Stimulated activated effector memory CD8-positive, alpha-beta T cell treated with anti-CD3 and anti-CD28 coated beads, Interleukin-12 subunit alpha, Interleukin-12 subunit beta, amount 100 ng/mL, for 72 hours (primary cell): ENCODE measurements at regions not wholly inside any gene's neighbourhood (a gene's known extent, or its start where the extent isn't known, plus 50 kb on each side); places are given as distances from the start of the nearest gene placed in this dataset.

Source experiments
- ATAC-seq: fragments of 150-1000 bp; cut with Tn5 transposase; 2 replicates; pipeline ENCODE4 v1.10.0; 2021
- DNase-seq, 2 donors: peaks; one replicate each; pipeline ENCODE4 v3.0.0; 2021 to 2022; ENCODE audit warnings: low spot score in 2 of 2
- H3K27ac Mint-ChIP-seq: one replicate; pipeline ENCODE4 v1.8.0; 2022; ENCODE audit warnings: mild to moderate bottlenecking, mixed read lengths
- H3K36me3 Mint-ChIP-seq: one replicate; pipeline ENCODE4 v1.8.0; 2022; ENCODE audit warnings: mild to moderate bottlenecking, mixed read lengths
- H3K4me1 Mint-ChIP-seq: one replicate; pipeline ENCODE4 v1.8.0; 2022; ENCODE audit warnings: mixed read lengths
- H3K4me3 Mint-ChIP-seq: one replicate; pipeline ENCODE4 v1.8.0; 2022; ENCODE audit warnings: mild to moderate bottlenecking, mixed read lengths
- H3K9me3 Mint-ChIP-seq: one replicate; pipeline ENCODE4 v1.8.0; 2022; ENCODE audit warnings: mixed read lengths

DNA sequence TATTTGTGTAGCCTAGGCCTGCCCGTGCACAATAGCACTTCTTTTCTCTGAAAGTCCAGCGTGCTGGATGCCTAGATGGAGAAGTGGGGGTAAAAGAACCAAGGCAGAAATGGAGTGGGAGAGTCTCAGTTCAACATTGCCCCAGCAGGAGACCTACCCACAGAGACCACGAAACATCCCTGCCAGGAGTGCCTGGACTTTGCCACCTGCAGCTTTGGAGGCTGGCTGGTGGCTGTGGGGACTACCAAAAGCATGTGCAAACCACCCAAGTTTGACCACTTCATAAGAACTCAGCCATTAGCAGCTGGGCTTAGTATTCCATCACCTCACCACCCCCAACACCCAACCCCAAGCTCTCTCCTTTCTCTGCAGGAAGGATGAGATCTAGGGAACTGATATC lies 416.9 kb upstream of the ID2 start:
- Mint-ChIP-seq H3K4me1 (peaks cover 11% of the 10 kb centered on the region), H3K27ac (no peak overlapping the region), H3K9me3 (no peaks in the 10 kb centered on the region), H3K36me3 (peaks cover 5% of the 10 kb centered on the region), H3K4me3 (no peak overlapping the region)
- no peak for DNase-seq
- no peak for ATAC-seq

DNA sequence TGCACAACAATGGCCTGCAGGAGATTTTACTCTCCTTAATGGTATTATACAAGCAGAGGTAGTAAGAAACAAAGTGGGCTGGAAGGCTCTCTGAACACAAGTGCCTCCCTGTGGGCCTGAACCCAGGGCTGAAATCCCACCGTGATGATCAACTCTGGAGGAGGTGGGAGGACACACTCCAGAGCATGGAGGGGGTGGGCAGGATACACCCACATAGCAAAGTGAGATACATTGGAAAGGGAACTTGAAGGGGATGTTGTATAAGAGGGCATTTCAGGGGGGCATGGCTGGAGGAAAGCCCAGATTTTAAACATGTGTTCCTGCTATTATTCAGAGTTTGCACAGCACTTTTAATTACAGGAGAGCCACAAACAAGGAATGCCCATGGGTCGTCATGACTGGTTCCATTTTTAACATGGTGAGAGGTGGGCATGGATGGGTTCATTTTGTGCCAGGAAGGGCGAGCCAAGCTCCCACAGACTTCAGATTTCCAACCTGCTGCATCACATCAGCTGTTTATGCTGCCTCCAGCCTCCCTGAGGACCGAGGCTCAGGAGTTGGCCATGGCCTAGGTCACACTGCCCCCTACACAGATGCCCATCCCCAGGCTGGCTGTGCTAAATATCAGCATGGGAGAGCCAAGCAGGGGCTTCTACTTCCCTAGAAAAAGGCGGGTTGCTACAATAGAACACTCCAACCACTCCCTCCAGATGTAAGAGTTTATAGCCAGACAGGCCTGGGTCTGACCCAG lies 416.2 kb upstream of the ID2 start:
- no peak for DNase-seq
- Mint-ChIP-seq H3K4me1 (peaks cover 11% of the 10 kb centered on the region), H3K27ac (no peak overlapping the region)

DNA sequence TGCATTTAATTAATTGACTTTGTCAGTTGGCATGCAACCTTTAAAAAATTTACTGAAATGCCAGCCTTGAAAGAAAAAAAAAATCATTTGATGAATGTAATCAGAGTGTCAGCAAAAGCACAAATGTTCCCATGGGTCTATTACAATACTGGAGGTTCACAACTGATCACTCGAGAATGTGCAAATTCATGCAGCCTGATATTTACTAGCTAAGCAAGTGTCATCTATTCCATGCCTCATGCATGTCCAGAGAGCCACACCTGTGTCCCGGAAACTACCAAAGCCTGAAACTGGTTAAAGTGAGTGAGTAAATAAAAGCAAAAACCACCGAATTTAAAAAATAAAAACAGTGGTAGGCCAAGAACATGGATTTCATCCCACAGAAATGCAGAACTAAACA lies 415.3 kb upstream of the ID2 start:
- DNase-seq (no peak), ATAC-seq (no peak)
- Mint-ChIP-seq H3K36me3 (peaks cover 5% of the 10 kb centered on the region), H3K4me1 (peaks cover 19% of the 10 kb centered on the region), H3K4me3 (no peak overlapping the region), H3K9me3 (no peaks in the 10 kb centered on the region), H3K27ac (no peak overlapping the region)

More for the DNA sequence above, 416.2 kb upstream of the ID2 start:
- no peak overlapping the region for H3K4me3 Mint-ChIP-seq
- peaks cover 5% of the 10 kb centered on the region for H3K36me3 Mint-ChIP-seq
- ATAC-seq, result no peak
- H3K9me3 Mint-ChIP-seq, result no peaks in the 10 kb centered on the region

DNA sequence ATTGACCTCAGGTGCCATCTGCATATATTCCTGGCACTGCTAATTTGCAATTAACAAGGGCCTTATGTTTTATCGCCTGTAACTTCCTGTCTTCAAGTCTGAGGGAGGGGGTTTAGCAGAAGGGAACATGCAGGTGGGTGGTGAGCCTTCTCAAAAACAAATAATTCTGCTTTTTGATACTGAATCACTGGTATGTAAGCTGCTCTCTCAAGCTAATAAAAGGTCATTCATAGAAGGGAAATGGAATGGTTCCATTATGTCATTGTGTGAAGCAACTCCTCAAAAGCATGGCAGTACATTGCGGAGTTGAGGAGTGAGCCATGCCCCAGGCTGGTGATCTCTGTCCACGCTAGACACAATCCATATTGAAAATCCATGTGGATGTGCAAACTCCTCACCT lies 414.8 kb upstream of the ID2 start:
- Mint-ChIP-seq H3K27ac (no peak overlapping the region), H3K4me1 (peaks cover 20% of the 10 kb centered on the region), H3K36me3 (peaks cover 5% of the 10 kb centered on the region), H3K4me3 (no peak overlapping the region), H3K9me3 (no peaks in the 10 kb centered on the region)
- DNase-seq (no peak), ATAC-seq (no peak)

DNA sequence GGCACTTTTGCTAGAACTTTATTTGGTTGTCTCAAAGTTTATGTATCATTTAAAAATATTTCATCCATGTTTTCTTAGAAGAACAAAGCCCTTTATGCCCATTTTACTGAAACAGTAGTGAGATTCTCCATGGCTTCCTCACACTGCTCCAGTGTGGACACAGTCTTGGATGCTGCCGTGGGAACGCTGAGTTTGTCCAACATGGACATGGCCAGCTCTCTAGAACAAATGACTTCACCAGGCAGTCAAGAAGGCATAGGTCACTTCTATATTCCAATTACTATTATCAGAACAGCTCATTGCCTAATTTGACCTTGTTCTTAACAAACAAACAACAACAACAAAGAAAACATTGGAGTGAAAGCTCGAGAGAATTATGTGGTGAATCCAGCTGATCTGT lies 414.1 kb upstream of the ID2 start:
- ATAC-seq (no peak), DNase-seq (no peak)
- Mint-ChIP-seq H3K36me3 (peaks cover 5% of the 10 kb centered on the region), H3K4me1 (peaks cover 20% of the 10 kb centered on the region), H3K4me3 (no peak overlapping the region), H3K9me3 (no peaks in the 10 kb centered on the region), H3K27ac (no peak overlapping the region)

DNA sequence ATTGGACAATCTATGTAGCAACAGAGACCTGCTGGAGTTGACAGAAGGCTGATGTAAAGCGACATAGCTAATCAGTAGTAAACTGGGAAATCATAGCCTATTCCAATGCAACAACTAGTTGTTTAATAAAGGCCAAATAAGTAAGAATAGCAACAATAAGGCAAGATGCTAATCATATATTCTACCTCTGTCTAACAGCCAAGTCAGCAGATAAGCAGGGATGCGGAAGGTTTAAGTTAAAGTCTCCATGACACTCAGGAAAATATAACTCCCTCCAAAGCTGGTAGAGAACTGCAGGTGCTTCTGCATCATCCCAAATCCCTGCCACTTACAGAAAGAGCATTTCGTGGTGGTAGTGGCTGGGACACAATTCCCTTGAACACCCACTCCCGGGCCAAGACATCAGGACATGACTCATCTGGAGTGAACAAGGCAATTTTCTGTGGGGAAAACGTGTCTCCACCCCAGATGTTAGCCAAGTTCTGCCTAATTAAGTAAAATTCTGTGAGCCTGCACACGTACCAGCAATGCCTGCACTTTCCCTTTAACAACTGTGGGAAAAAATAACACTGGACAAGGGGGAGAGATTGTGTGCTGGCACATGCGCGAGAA lies 413.6 kb upstream of the ID2 start:
- Mint-ChIP-seq H3K4me3 (no peak overlapping the region), H3K27ac (no peak overlapping the region), H3K4me1 (peaks cover 20% of the 10 kb centered on the region), H3K9me3 (no peaks in the 10 kb centered on the region), H3K36me3 (peaks cover 5% of the 10 kb centered on the region)
- no peak for ATAC-seq
- no peak for DNase-seq

DNA sequence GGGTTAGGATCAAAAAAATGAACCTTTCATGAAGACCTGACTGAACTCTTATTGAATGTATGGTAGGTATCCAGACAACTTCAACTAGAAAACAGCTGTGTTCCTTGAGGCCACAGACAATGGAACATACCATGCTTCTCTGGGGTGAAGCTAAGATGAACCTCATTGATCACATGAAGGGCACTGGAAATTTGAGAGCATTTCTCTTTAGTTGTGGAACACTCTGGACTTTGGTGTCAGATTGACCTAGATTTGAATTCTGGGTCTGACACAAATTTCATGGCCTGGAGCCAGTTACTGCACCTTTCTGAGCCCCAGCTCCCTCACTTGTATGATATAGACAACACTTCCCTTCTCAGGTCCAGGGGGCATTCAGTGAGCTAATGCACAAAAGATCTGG lies 411.2 kb upstream of the ID2 start:
- peaks cover 2% of the 10 kb centered on the region for H3K9me3 Mint-ChIP-seq
- H3K4me1 Mint-ChIP-seq, result peaks cover 16% of the 10 kb centered on the region
- H3K4me3 Mint-ChIP-seq, result no peak overlapping the region
- H3K27ac Mint-ChIP-seq, result no peak overlapping the region
- ATAC-seq (no peak), DNase-seq (no peak)
- no peaks in the 10 kb centered on the region for H3K36me3 Mint-ChIP-seq

DNA sequence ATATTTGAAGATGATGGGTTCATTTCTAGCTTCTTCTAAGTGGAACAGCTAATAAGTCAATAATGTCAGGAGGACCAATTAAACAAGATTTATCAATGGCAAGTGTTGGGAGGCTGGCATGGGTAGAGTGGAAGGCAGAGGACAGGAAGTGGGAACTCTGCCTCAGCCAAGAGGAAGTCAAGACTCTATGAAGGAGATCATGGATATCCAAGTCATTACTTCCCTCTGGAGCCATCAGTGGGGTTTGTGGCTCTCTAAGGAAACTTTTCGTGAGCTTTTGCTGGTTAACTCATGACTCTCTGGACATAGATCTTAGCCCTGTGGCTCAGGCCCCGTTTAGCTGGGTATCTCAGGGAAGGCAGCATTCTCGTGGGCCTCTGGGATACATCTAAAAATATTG lies 410.4 kb upstream of the ID2 start:
- no peak for ATAC-seq
- DNase-seq, result no peak
- H3K36me3 Mint-ChIP-seq, result no peaks in the 10 kb centered on the region
- peaks cover 16% of the 10 kb centered on the region for H3K4me1 Mint-ChIP-seq
- H3K4me3 Mint-ChIP-seq, result no peak overlapping the region
- H3K27ac Mint-ChIP-seq, result no peak overlapping the region
- H3K9me3 Mint-ChIP-seq, result peaks cover 2% of the 10 kb centered on the region

DNA sequence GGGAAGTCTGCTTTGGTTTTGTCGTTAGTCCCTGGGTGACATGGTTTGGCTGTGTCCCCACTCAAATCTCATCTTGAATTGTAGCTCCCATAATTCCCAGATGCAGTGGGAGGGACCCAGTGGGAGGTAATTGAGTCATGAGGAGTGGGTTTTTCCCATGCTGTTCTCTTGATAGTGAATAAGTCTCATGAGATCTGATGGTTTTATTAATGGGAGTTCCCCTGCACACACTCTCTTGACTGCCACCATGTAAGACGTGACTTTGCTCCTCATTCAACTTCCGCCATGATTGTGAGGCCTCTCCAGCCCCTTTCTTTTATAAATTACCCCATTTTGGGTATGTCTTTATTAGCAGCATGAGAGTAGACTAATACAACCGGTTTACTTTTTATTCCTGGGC lies 405.8 kb upstream of the ID2 start:
- Mint-ChIP-seq H3K4me1 (peaks cover 37% of the 10 kb centered on the region), H3K4me3 (no peak overlapping the region), H3K9me3 (peaks cover 2% of the 10 kb centered on the region), H3K36me3 (peaks cover 7% of the 10 kb centered on the region), H3K27ac (no peak overlapping the region)
- DNase-seq (no peak), ATAC-seq (no peak)

DNA sequence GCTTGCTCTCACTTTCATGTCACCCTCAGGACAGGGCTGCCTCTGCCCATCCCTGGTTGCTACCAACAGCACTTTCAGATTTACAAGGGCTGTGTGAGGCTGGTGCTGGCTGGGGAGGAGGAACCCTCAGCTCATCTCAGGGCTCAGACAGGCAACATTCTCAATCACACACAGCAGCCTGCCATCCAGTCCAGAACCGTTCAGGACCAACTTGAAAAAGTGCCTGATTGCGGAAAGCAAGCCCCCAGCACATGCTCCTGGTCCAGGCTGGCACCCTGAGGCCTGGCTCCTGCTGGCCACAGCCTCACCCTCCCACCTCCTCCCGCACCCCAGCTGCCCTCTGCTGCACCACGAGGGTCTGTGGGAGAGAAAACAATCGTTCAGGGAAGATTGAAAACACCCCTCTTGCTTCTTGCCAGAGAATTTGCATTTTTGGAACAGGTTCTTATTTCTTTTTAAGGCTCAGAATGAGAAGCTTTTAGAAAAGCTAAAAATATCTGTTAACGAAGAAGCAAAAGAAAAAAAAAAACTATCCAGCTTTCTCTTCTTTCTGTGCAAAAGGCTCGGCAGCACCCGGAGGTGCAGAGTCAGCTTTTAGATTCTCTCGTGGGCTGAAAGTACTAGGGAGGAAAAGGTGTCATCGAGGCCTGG lies 403.8 kb upstream of the ID2 start:
- peak overlapping the region; percentile 85 for H3K4me3 Mint-ChIP-seq
- DNase-seq (no peak), ATAC-seq (peak; percentile 44)
- H3K9me3 Mint-ChIP-seq, result peaks cover 2% of the 10 kb centered on the region
- H3K27ac Mint-ChIP-seq, result peak overlapping the region; percentile 94
- H3K36me3 Mint-ChIP-seq, result peaks cover 13% of the 10 kb centered on the region
- H3K4me1 Mint-ChIP-seq, result peaks cover 46% of the 10 kb centered on the region

DNA sequence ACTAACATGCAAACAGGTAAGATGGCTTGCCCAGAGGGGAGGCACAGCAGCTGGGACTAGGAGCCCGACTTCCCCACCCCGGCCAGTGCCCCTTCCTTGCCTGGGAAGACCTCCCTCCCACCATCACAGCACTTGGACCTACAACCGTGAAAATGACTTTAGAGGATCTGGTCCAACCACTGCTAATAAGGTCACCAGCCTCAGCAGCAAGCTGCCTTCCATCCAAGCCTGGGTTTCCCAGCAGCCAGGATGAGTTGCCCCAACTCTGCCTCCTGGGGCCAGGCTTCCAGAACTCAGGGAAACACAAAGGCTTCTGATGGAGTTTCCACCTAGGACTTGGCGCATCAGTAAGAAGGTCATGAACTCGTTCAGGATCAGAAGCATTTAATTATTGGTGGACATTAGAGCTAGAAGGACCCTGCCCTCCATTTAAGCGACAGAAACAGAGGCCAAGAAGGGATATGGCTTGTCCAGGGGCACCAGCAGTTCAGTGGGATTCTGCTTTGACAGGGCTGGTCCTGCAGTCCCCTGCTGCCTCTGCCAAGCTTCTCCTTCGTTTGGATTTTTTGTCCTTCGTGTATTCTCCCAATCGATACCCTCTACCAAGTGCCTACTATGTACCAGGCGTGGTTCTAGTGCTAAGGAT lies 403.0 kb upstream of the ID2 start:
- H3K4me1 Mint-ChIP-seq, result peaks cover 53% of the 10 kb centered on the region
- DNase-seq, result no peak
- ATAC-seq, result no peak
- peaks cover 13% of the 10 kb centered on the region for H3K36me3 Mint-ChIP-seq
- H3K9me3 Mint-ChIP-seq, result peaks cover 2% of the 10 kb centered on the region
- peak overlapping the region; percentile 85 for H3K4me3 Mint-ChIP-seq
- H3K27ac Mint-ChIP-seq, result peak overlapping the region; percentile 94

DNA sequence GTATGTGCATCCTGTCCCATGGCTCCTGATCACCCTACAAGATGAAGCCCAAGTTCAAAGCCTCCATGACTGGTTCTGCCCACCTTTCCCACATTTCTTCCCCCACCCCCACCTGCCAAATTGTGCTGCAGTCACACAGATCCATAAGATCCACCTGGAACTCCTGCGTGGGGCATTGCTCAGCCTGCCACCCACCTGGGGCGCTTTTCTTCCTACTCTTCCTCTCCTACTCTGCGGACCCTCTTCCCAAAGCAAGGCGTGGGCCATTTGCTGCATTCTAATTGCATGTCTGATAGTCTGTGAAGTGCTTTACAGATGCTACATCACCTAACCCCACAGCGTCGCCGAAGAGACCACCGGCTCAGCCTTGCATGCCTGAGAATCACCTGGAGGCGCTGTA lies 402.4 kb upstream of the ID2 start:
- Mint-ChIP-seq H3K27ac (peak overlapping the region; percentile 94), H3K4me1 (peaks cover 59% of the 10 kb centered on the region), H3K36me3 (peaks cover 13% of the 10 kb centered on the region), H3K9me3 (peaks cover 2% of the 10 kb centered on the region), H3K4me3 (peak overlapping the region; percentile 85)
- DNase-seq (no peak), ATAC-seq (no peak)

DNA sequence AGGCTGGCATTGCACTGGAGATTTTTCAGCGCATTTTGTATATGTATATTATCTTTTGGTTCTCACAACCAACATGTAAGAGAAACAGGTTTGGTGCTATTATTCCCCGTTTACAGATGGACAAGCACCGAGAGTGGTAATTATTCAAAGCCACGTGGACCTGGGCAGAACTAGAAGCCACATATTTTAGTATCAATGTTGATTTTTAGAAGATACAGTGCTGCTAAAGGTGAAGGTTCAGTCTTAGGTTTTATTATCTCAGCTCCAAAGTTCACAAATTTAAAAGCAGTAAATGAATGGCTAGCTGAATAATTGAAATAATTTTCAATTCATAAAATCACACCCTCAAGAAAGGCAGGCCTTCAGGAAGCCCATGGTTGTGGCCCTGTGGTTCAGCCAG lies 400.6 kb upstream of the ID2 start:
- peaks cover 60% of the 10 kb centered on the region for H3K4me1 Mint-ChIP-seq
- H3K9me3 Mint-ChIP-seq, result no peaks in the 10 kb centered on the region
- H3K36me3 Mint-ChIP-seq, result peaks cover 13% of the 10 kb centered on the region
- peak overlapping the region; percentile 94 for H3K27ac Mint-ChIP-seq
- ATAC-seq, result no peak
- no peak for DNase-seq
- H3K4me3 Mint-ChIP-seq, result peak overlapping the region; percentile 85

DNA sequence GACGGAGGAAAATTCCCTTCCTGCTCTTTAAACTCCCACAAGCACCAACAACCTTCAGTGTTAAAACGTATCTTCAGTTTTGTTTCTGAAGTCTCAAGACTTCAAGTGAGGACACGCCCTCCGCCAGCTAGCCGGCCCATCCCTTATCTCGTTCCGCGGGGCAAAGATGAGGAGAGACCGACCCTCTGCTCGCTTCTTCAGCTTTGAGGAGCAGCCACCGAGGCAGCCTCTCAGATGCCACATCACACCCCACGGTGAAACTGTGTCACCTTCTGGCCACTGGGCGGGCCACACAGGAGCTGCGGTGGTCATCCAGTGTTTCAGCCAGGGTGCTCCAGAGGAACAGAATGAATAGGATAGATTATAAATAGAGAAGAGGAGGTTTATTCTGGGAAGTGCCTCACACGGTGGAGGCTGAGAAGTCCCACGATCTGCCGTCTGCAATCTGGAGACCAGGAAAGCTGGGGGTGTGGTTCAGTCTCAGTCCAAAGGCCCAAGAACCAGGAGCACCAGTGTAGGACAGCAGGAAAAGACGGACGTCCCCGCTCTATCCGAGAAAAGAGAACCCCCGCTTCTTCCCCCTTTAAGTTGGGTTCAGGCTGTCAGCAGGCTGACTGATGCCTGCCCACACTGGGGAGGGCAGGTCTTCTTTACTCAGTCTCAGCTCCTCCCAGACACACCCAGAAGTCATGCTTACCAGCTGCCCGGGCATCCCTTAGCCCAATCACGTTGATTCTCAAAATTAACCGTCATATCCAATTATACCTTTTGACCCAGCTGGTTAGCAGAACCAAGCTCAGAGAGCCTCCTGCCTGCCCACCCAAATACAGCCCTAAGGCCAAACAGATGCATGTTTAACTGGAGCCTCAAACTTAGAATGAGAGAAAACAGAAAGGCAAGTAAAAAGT lies 399.7 kb upstream of the ID2 start:
- H3K9me3 Mint-ChIP-seq, result no peaks in the 10 kb centered on the region
- peaks cover 13% of the 10 kb centered on the region for H3K36me3 Mint-ChIP-seq
- H3K4me1 Mint-ChIP-seq, result peaks cover 56% of the 10 kb centered on the region
- H3K4me3 Mint-ChIP-seq, result peak overlapping the region; percentile 85
- DNase-seq, result no peak
- ATAC-seq, result peak; percentile 95
- peak overlapping the region; percentile 94 for H3K27ac Mint-ChIP-seq

DNA sequence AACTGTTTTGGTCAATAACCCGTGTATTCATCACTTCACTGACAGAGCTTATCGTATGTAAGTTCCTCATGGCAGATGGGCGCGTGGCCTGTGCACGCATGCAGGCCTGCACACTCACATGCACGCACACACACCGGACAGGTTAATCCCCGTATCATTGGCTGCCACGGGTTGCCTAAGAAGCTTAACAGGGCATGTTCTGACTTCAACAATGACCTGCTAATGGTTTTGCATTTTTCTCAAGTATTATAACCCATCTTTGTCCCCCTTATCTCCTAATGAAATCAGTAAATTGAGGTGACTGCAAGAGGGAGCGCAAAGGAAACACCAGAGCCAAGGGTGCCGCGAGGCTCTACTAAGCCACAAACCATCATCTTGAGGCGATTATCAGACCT lies 399.0 kb upstream of the ID2 start:
- DNase-seq (no peak), ATAC-seq (peak; percentile 60)
- Mint-ChIP-seq H3K27ac (peak overlapping the region; percentile 94), H3K36me3 (peaks cover 19% of the 10 kb centered on the region), H3K4me1 (peaks cover 56% of the 10 kb centered on the region), H3K9me3 (no peaks in the 10 kb centered on the region), H3K4me3 (peak overlapping the region; percentile 85)
